ENCODE measurements at regions not wholly inside any gene's neighbourhood (a gene's known extent, or its start where the extent isn't known, plus 50 kb on each side); places are given as distances from the start of the nearest gene placed in this dataset.

DNA sequence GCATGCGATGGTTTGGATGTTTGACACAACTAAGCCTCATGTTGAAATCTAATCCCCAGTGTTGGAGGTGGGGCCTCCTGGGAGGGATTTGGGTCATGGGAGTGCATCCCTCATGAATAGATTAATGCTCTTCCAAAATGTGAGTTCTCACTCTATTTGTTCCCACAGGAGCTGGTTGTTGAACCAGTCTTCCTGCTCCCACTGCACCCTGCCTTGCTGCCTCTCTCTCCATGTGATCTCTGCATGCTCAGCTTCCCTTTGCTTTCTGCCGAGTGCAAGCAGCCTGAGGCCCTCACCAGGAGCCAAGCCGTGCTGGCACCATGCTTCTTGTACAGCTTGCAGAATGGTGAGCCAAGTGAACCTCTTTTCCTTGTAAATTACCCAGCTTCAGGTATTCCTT is 206.8 kb downstream of the VAPA start:
- TF ChIP-seq, protein P1, sequence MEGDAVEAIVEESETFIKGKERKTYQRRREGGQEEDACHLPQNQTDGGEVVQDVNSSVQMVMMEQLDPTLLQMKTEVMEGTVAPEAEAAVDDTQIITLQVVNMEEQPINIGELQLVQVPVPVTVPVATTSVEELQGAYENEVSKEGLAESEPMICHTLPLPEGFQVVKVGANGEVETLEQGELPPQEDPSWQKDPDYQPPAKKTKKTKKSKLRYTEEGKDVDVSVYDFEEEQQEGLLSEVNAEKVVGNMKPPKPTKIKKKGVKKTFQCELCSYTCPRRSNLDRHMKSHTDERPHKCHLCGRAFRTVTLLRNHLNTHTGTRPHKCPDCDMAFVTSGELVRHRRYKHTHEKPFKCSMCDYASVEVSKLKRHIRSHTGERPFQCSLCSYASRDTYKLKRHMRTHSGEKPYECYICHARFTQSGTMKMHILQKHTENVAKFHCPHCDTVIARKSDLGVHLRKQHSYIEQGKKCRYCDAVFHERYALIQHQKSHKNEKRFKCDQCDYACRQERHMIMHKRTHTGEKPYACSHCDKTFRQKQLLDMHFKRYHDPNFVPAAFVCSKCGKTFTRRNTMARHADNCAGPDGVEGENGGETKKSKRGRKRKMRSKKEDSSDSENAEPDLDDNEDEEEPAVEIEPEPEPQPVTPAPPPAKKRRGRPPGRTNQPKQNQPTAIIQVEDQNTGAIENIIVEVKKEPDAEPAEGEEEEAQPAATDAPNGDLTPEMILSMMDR (IDR thresholded peaks at IDR 0.05; ENCODE audit: poor library complexity, severe bottlenecking) = no peak
- TF ChIP-seq POLR2AphosphoS5 (IDR thresholded peaks at IDR 0.05) = no peak
- no peak for TF ChIP-seq EP300 (conservative IDR thresholded peaks at IDR 0.05; ENCODE audit: poor library complexity, severe bottlenecking)
- TF ChIP-seq TAF1 (IDR thresholded peaks at IDR 0.05; ENCODE audit: low read depth) = no peak
- no peak for TF ChIP-seq SMC3 (conservative IDR thresholded peaks at IDR 0.05; ENCODE audit: poor library complexity)
- TF ChIP-seq, protein P2, sequence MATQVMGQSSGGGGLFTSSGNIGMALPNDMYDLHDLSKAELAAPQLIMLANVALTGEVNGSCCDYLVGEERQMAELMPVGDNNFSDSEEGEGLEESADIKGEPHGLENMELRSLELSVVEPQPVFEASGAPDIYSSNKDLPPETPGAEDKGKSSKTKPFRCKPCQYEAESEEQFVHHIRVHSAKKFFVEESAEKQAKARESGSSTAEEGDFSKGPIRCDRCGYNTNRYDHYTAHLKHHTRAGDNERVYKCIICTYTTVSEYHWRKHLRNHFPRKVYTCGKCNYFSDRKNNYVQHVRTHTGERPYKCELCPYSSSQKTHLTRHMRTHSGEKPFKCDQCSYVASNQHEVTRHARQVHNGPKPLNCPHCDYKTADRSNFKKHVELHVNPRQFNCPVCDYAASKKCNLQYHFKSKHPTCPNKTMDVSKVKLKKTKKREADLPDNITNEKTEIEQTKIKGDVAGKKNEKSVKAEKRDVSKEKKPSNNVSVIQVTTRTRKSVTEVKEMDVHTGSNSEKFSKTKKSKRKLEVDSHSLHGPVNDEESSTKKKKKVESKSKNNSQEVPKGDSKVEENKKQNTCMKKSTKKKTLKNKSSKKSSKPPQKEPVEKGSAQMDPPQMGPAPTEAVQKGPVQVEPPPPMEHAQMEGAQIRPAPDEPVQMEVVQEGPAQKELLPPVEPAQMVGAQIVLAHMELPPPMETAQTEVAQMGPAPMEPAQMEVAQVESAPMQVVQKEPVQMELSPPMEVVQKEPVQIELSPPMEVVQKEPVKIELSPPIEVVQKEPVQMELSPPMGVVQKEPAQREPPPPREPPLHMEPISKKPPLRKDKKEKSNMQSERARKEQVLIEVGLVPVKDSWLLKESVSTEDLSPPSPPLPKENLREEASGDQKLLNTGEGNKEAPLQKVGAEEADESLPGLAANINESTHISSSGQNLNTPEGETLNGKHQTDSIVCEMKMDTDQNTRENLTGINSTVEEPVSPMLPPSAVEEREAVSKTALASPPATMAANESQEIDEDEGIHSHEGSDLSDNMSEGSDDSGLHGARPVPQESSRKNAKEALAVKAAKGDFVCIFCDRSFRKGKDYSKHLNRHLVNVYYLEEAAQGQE (IDR thresholded peaks at IDR 0.05; ENCODE audit: borderline replicate concordance) = no peak
- no peak for TF ChIP-seq RAD21 (conservative IDR thresholded peaks at IDR 0.05)
- no peak for TF ChIP-seq EZH2 (IDR thresholded peaks at IDR 0.05; ENCODE audit: borderline replicate concordance, insufficient read depth, low read length, poor library complexity, severe bottlenecking)
